ENCODE measurements at regions not wholly inside any gene's neighbourhood (a gene's known extent, or its start where the extent isn't known, plus 50 kb on each side); places are given as distances from the start of the nearest gene placed in this dataset.

GRCh38 chr11:23974601-23975000 is 522.3 kb upstream of the LUZP2 start:
- no peak for TF ChIP-seq CTCF (IDR thresholded peaks at IDR 0.05 in 4 of 5, conservative IDR thresholded peaks at IDR 0.05 in 1 of 5)
- TF ChIP-seq POLR2A (IDR thresholded peaks at IDR 0.05), result no peak
